ENCODE measurements at regions not wholly inside any gene's neighbourhood (a gene's known extent, or its start where the extent isn't known, plus 50 kb on each side); places are given as distances from the start of the nearest gene placed in this dataset.

DNA sequence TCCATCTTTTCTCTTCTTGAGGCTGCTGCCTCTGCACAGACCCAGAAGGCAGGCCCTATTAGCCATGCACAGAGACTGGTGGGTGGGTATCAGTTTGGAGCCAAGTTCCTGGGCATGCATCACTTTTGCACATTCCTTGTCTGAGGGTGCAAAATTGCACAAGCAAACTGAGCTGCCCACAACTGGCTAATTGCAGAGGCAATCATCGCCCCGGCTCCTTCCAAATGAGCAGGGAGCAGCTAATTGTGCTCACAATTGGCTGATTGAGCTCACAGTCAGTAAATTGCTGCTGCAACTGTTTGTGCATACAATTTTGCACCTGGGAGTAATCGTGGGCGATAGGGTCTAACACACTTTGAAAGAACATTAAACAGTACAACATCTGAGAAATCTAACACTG is 511.4 kb downstream of the DHX35 start:
- no peaks in the 10 kb centered on the region for H3K27me3 ChIP-seq (ENCODE audit: control insufficient read depth in 2 of 2, insufficient read depth in 2 of 2, low read length in 2 of 2)
- H3K4me3 Mint-ChIP-seq = no peak overlapping the region
- H3K4me3 ChIP-seq (ENCODE audit: low read length) = no peak overlapping the region
- peaks cover 0 to 16% (median 5%) of the 10 kb centered on the region in 11 donors for H3K9me3 Mint-ChIP-seq
- ChIA-PET POLR2A (no interaction called here), CTCF (no interaction called here)
- no peak overlapping the region for H3K27ac Mint-ChIP-seq
- intact Hi-C loops (cut with micrococcal nuclease) = no loop called here
- H3K4me1 ChIP-seq (ENCODE audit: control insufficient read depth in 2 of 2, insufficient read depth in 2 of 2, low read length in 2 of 2) = no peaks in the 10 kb centered on the region
- H3K9me3 ChIP-seq (ENCODE audit: control insufficient read depth in 2 of 3, low read length in 3 of 3) = no peaks in the 10 kb centered on the region
- no peak for DNase-seq
- no peaks in the 10 kb centered on the region for H3K4me1 Mint-ChIP-seq
- H3K27ac ChIP-seq (ENCODE audit: low read depth, low read length) = no peak overlapping the region
- H3K36me3 ChIP-seq (ENCODE audit: control insufficient read depth in 2 of 3, insufficient read depth in 3 of 3, low read length in 3 of 3) = no peaks in the 10 kb centered on the region
- H3K27me3 Mint-ChIP-seq = peaks cover 0 to 9% (median 4%) of the 10 kb centered on the region in 5 donors
- H3K36me3 Mint-ChIP-seq = peaks cover 0 to 3% (median 0%) of the 10 kb centered on the region in 5 donors
- no peak for ATAC-seq

DNA sequence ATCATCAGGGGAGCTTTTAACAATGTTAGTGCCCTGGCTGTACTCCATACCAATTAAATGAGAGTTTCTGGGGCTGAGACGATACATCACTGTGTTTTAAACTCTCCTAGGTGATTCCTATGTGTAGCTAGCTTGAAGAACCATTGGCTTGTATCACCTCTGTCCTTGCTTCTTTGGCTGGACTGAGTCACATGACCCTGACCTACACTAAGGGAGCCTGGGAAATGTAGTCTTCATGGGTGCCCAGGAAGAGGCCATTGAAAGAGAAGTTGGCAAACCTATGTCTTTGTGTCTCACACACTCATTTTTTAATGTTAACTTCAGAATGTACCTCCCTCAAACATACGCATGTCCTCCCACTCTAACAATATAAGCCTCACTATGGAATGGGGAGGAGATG is 506.6 kb downstream of the DHX35 start:
- Histone ChIP-seq H3K36me3 (ENCODE audit: control insufficient read depth in 2 of 3, insufficient read depth in 3 of 3, low read length in 3 of 3) (no peaks in the 10 kb centered on the region), H3K4me3 (ENCODE audit: low read length) (no peak overlapping the region), H3K27me3 (ENCODE audit: control insufficient read depth in 2 of 2, insufficient read depth in 2 of 2, low read length in 2 of 2) (no peaks in the 10 kb centered on the region), H3K27ac (ENCODE audit: low read depth, low read length) (no peak overlapping the region), H3K4me1 (ENCODE audit: control insufficient read depth in 2 of 2, insufficient read depth in 2 of 2, low read length in 2 of 2) (no peaks in the 10 kb centered on the region), H3K9me3 (ENCODE audit: control insufficient read depth in 2 of 3, low read length in 3 of 3) (no peaks in the 10 kb centered on the region)
- intact Hi-C loops (cut with micrococcal nuclease) = no loop called here
- Mint-ChIP-seq H3K4me3 (no peak overlapping the region), H3K4me1 (no peaks in the 10 kb centered on the region), H3K36me3 (peaks cover 0 to 3% (median 0%) of the 10 kb centered on the region in 5 donors), H3K27ac (no peak overlapping the region), H3K27me3 (peaks cover 0 to 11% (median 5%) of the 10 kb centered on the region in 5 donors), H3K9me3 (peaks cover 0 to 21% (median 3%) of the 10 kb centered on the region in 11 donors)
- ATAC-seq (no peak), DNase-seq (no peak)
- CTCF ChIA-PET = no interaction called here
- POLR2A ChIA-PET = no interaction called here

DNA sequence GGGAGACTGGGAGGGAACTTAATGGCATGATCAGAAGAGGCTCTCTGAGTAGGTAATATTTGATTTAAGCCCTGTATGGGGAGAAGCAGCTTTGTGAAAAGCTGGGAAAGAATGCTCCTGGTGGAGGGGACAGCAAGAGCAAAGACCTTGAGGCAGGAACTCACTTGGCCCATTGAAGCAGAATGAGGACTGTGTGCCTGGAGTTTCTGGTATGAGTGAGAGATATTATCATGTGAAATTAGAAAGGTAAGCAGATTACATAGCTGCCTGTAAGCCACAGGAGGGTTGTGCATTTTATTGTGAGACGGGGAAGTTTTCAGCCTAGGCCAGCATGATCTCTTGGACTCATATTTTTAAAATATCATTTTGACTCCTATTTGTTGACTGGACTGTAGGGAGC is 502.1 kb downstream of the DHX35 start:
- ChIA-PET POLR2A (no interaction called here), CTCF (no interaction called here)
- Mint-ChIP-seq H3K27ac (no peak overlapping the region), H3K4me3 (no peak overlapping the region), H3K9me3 (peaks cover 0 to 8% (median 1%) of the 10 kb centered on the region in 11 donors), H3K27me3 (peaks cover 0 to 17% (median 5%) of the 10 kb centered on the region in 5 donors), H3K36me3 (peaks cover 0 to 3% (median 0%) of the 10 kb centered on the region in 5 donors), H3K4me1 (no peaks in the 10 kb centered on the region)
- ATAC-seq (no peak), DNase-seq (no peak)
- intact Hi-C loops (cut with micrococcal nuclease) = no loop called here
- Histone ChIP-seq H3K4me3 (ENCODE audit: low read length) (no peak overlapping the region), H3K27ac (ENCODE audit: low read depth, low read length) (no peak overlapping the region), H3K9me3 (ENCODE audit: control insufficient read depth in 2 of 3, low read length in 3 of 3) (no peaks in the 10 kb centered on the region), H3K4me1 (ENCODE audit: control insufficient read depth in 2 of 2, insufficient read depth in 2 of 2, low read length in 2 of 2) (no peaks in the 10 kb centered on the region), H3K36me3 (ENCODE audit: control insufficient read depth in 2 of 3, insufficient read depth in 3 of 3, low read length in 3 of 3) (no peaks in the 10 kb centered on the region), H3K27me3 (ENCODE audit: control insufficient read depth in 2 of 2, insufficient read depth in 2 of 2, low read length in 2 of 2) (no peaks in the 10 kb centered on the region)

DNA sequence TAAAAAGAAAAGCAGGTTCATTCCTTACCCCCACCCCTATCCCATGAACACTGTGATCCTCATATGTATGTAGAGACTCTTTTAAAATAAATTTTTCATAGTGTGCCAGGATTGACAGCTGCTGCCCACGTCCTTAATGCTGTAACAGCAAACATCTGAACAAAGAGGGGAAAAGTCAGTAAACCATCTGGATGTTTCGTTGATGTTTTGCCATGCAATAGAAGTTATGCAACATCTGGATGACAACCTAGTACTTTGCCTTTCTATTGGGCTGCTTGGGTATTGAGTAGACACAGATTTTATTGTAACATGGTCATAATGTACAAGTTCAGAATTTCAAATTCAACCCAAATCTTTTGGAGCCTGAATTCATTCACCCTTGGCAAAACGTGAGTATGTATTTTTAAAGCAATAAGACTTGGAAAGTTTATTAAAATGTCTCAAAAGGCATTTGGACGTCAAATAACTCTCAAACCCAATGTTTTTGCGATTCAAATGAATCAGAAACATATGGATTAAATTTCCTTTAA is 500.3 kb downstream of the DHX35 start:
- Histone ChIP-seq H3K4me1 (ENCODE audit: control insufficient read depth in 2 of 2, insufficient read depth in 2 of 2, low read length in 2 of 2) (no peaks in the 10 kb centered on the region), H3K27ac (ENCODE audit: low read depth, low read length) (no peak overlapping the region), H3K9me3 (ENCODE audit: control insufficient read depth in 2 of 3, low read length in 3 of 3) (no peaks in the 10 kb centered on the region), H3K4me3 (ENCODE audit: low read length) (no peak overlapping the region), H3K36me3 (ENCODE audit: control insufficient read depth in 2 of 3, insufficient read depth in 3 of 3, low read length in 3 of 3) (no peaks in the 10 kb centered on the region), H3K27me3 (ENCODE audit: control insufficient read depth in 2 of 2, insufficient read depth in 2 of 2, low read length in 2 of 2) (no peaks in the 10 kb centered on the region)
- Mint-ChIP-seq H3K4me1 (no peaks in the 10 kb centered on the region), H3K27ac (no peak overlapping the region), H3K36me3 (peaks cover 0 to 3% (median 0%) of the 10 kb centered on the region in 5 donors), H3K27me3 (peaks cover 0 to 25% (median 9%) of the 10 kb centered on the region in 5 donors), H3K9me3 (peaks cover 0 to 7% (median 2%) of the 10 kb centered on the region in 11 donors), H3K4me3 (no peak overlapping the region)
- ATAC-seq (no peak), DNase-seq (no peak)
- intact Hi-C loops (cut with micrococcal nuclease) = no loop called here
- ChIA-PET POLR2A (no interaction called here), CTCF (no interaction called here)

DNA sequence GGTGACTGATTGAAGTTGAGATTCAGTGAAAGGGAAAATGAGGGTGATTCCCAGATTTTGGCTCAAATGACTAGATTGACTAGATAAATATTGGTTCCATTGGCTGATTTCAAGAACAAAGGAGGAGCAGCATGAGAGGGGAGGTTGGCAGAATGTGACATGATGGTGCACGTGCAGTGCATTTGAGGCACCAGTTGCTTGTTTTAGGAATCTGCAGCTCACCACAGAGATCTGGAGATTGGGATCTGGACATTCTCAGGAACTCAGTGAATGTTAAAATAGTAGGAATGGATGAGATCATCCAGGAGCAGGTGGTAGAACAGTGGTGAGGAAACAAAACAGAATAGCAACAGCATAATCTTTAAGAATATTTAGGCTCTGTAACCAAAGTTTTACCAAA is 496.3 kb downstream of the DHX35 start:
- H3K9me3 ChIP-seq (ENCODE audit: control insufficient read depth in 2 of 3, low read length in 3 of 3) = no peaks in the 10 kb centered on the region
- peaks cover 0 to 3% (median 0%) of the 10 kb centered on the region in 5 donors for H3K36me3 Mint-ChIP-seq
- ChIA-PET CTCF (no interaction called here), POLR2A (no interaction called here)
- H3K4me1 ChIP-seq (ENCODE audit: control insufficient read depth in 2 of 2, insufficient read depth in 2 of 2, low read length in 2 of 2) = no peaks in the 10 kb centered on the region
- H3K27me3 Mint-ChIP-seq = peaks cover 0 to 27% (median 14%) of the 10 kb centered on the region in 5 donors
- H3K9me3 Mint-ChIP-seq = peaks cover 0 to 8% (median 0%) of the 10 kb centered on the region in 11 donors
- no peak for ATAC-seq
- no peak overlapping the region for H3K27ac Mint-ChIP-seq
- H3K27me3 ChIP-seq (ENCODE audit: control insufficient read depth in 2 of 2, insufficient read depth in 2 of 2, low read length in 2 of 2) = no peaks in the 10 kb centered on the region
- no peak overlapping the region for H3K27ac ChIP-seq (ENCODE audit: low read depth, low read length)
- peaks cover 0 to 2% (median 0%) of the 10 kb centered on the region in 7 donors for H3K4me1 Mint-ChIP-seq
- no peak overlapping the region for H3K4me3 Mint-ChIP-seq
- H3K36me3 ChIP-seq (ENCODE audit: control insufficient read depth in 2 of 3, insufficient read depth in 3 of 3, low read length in 3 of 3) = no peaks in the 10 kb centered on the region
- DNase-seq = no peak
- no peak overlapping the region for H3K4me3 ChIP-seq (ENCODE audit: low read length)
- intact Hi-C loops (cut with micrococcal nuclease) = no loop called here

DNA sequence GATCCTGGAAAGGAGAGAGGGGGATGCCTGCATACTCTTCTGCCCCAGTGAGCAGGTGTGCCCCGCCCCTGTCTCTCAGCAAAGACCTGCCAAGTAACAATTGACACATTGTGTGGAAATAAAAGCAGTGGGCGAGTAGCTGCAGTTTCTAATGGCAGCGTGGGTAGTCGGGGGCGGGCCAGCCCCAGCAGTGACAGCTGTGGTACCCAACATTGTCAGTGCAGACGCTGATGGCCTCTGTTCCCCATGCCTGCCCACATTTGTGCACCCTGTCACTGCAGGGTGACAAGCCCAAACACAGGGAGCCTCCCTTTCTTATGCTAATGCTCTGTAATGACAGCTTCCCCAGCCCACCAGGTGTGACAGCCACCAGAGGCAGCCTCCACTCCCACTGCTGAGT is 491.7 kb downstream of the DHX35 start:
- peaks cover 0 to 2% (median 0%) of the 10 kb centered on the region in 7 donors for H3K4me1 Mint-ChIP-seq
- Histone ChIP-seq H3K36me3 (ENCODE audit: control insufficient read depth in 2 of 3, insufficient read depth in 3 of 3, low read length in 3 of 3) (no peaks in the 10 kb centered on the region), H3K4me1 (ENCODE audit: control insufficient read depth in 2 of 2, insufficient read depth in 2 of 2, low read length in 2 of 2) (no peaks in the 10 kb centered on the region), H3K9me3 (ENCODE audit: control insufficient read depth in 2 of 3, low read length in 3 of 3) (peaks cover 0 to 5% (median 0%) of the 10 kb centered on the region in 3 experiments), H3K27me3 (ENCODE audit: control insufficient read depth in 2 of 2, insufficient read depth in 2 of 2, low read length in 2 of 2) (no peaks in the 10 kb centered on the region), H3K4me3 (ENCODE audit: low read length) (no peak overlapping the region), H3K27ac (ENCODE audit: low read depth, low read length) (no peak overlapping the region)
- peaks cover 0 to 28% (median 11%) of the 10 kb centered on the region in 5 donors for H3K27me3 Mint-ChIP-seq
- ChIA-PET CTCF (no interaction called here), POLR2A (no interaction called here)
- H3K36me3 Mint-ChIP-seq = no peaks in the 10 kb centered on the region
- no peak overlapping the region for H3K27ac Mint-ChIP-seq
- no peak for ATAC-seq
- intact Hi-C loops (cut with micrococcal nuclease) = no loop called here
- DNase-seq = no peak
- H3K4me3 Mint-ChIP-seq = no peak overlapping the region
- peaks cover 0 to 17% (median 3%) of the 10 kb centered on the region in 11 donors for H3K9me3 Mint-ChIP-seq

DNA sequence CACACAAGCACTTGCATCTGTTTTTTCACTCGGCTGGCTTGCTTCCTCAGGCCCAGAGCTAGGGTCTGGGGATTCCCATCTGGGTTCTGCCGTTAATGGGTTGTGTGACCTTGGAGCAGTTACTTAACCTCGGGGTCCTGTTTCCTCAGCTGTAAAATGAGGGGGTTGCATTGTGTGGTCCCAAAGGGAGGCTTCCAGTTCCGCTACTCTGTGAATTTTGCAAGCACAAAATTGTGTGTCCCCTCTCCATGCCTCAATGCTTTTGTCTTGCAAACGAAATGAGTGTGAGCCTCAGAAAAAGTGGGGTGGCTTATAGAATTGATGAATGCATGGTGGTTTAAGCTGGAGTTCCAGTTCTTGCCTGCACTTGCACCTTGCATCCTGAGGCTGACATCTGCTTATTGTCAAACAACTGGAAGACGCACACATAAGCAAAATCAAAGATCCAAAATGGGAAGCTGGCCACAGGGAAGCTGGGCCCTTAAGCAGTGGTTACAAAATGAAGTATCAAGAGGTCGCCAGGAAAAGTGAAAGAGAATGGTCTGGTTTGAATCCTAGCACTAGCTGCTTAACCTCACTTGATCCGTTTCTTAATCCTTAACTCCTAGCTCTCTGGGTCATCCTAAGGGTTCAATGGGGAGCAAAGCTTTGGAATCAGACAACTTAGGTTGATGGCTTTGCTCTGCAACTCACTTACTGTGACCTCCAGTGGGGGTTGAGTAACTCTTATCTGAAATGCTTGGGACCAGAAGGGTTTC is 490.6 kb downstream of the DHX35 start:
- H3K9me3 Mint-ChIP-seq = peaks cover 0 to 13% (median 3%) of the 10 kb centered on the region in 11 donors
- H3K27ac Mint-ChIP-seq = no peak overlapping the region
- CTCF ChIA-PET = no interaction called here
- no peak overlapping the region for H3K4me3 Mint-ChIP-seq
- DNase-seq (no peak), ATAC-seq (no peak)
- intact Hi-C loops (cut with micrococcal nuclease) = no loop called here
- POLR2A ChIA-PET = no interaction called here
- Histone ChIP-seq H3K4me3 (ENCODE audit: low read length) (no peak overlapping the region), H3K9me3 (ENCODE audit: control insufficient read depth in 2 of 3, low read length in 3 of 3) (peaks cover 0 to 5% (median 0%) of the 10 kb centered on the region in 3 experiments), H3K36me3 (ENCODE audit: control insufficient read depth in 2 of 3, insufficient read depth in 3 of 3, low read length in 3 of 3) (no peaks in the 10 kb centered on the region), H3K27ac (ENCODE audit: low read depth, low read length) (no peak overlapping the region), H3K27me3 (ENCODE audit: control insufficient read depth in 2 of 2, insufficient read depth in 2 of 2, low read length in 2 of 2) (no peaks in the 10 kb centered on the region), H3K4me1 (ENCODE audit: control insufficient read depth in 2 of 2, insufficient read depth in 2 of 2, low read length in 2 of 2) (no peaks in the 10 kb centered on the region)
- H3K36me3 Mint-ChIP-seq = no peaks in the 10 kb centered on the region
- H3K27me3 Mint-ChIP-seq = peaks cover 0 to 24% (median 10%) of the 10 kb centered on the region in 5 donors
- peaks cover 0 to 2% (median 0%) of the 10 kb centered on the region in 7 donors for H3K4me1 Mint-ChIP-seq

Data from naive thymus-derived CD4-positive, alpha-beta T cell (primary cell).